Myocyte (in vitro differentiated cells): ENCODE measurements at regions not wholly inside any gene's neighbourhood (a gene's known extent, or its start where the extent isn't known, plus 50 kb on each side); places are given as distances from the start of the nearest gene placed in this dataset.

ENCODE experiments used
- DNase-seq: peaks from one replicate; pipeline ENCODE4 v3.0.0-alpha.2; 2012; ENCODE audit warnings: low read depth

DNA sequence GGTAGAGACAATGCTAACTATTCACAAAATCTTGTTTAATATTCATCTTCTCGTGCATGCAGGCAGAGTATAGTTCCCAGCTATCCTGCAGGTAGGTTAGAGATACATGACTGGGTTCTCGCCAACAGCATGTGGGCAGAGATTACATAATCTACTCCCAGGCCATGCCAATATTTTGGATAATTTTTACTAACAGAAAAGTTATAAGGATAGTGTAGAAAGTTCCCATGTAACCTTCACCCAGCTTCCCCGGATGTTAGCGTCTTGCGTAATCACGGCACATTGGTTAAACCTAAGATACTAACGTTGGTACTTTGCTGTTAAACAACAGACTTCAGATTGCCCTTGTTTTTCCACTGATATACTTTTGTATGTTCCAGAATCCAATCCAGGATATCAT is 215.5 kb upstream of the LARGE1 start:
- DNase-seq: no peak

- no peak for DNase-seq
Measured at GRCh38 chr22:34150023-34150422, 229.7 kb upstream of the LARGE1 start.

DNA sequence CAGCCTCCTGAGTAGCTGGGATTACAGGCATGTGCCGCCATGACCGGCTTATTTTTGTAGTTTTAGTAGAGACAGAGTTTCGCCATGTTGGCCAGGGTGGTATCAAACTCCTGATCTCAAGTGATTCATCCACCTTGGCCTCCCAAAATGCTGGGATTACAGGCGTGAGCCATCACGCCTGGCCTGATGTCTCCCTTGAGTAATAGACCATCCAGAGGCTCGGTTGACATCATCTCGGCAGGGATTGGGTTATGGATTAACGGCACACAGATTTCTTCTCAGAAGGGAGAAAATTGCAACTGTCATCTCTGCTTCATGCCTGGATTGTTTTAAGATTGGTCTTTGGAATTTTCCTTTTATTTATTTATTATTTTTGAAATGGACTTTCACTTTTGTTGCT is 239.2 kb upstream of the LARGE1 start:
- no peak for DNase-seq

DNA sequence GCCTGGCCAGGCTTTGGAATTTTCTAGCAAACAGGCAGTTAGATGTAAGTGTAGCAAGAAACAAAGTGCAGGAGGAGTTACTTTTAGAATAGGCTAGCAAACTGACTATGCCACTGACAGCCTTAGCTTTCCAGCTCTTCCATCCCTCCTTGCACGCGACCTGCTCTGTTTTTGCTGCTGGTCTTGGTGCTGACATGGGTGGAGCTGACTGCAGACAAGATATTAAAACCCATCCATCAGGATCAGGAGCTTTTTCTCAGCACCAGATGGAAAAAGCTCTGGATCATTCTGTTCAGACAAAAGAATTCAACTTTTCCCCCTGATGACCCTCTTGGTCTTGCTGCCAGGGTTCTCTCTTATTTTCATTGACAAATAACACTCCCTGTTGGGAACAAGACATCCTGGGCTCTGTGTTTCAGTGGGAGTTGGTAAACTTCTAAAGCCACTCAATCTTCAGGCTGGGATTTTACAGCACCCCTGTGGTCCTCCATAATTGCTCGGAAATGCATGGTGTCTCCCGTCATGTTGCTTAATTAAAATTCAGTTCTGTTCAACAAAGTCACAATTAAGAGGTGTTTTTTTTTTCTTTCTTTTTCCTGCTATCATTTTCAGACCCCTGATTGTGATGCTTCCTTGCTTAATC is 240.0 kb upstream of the LARGE1 start:
- DNase-seq: no peak

DNA sequence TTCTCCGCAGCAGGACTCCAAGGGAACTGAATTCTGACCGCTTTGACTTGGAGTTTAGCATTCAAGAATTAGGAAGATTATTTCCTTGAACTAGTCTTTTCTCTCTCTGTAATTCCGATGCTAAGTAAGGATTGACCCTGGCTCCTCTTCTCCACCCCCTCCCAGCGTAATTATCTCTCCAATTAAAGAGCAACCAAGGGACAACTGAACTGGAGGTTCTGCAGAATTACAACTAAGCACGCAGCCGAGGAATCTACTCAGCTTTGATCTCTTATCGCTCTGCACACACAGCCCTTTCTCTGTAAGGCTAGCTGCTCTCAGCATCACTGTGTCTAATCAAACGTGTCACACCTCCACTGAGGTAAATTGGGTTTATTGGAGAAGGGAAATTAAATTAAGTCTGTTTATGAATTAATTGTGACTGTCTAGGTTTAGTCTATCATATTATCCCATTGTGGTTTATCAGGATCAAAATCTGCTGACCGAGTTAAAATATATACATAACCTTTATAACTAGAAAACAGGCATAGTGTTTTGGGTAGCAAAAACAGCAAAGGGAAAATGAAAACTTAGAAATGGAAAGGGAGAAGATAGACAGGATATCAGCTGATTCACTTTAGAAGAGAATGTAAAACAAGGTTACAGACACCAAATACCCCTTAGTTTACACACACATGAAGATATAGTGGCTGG is 241.3 kb upstream of the LARGE1 start:
- no peak for DNase-seq

DNA sequence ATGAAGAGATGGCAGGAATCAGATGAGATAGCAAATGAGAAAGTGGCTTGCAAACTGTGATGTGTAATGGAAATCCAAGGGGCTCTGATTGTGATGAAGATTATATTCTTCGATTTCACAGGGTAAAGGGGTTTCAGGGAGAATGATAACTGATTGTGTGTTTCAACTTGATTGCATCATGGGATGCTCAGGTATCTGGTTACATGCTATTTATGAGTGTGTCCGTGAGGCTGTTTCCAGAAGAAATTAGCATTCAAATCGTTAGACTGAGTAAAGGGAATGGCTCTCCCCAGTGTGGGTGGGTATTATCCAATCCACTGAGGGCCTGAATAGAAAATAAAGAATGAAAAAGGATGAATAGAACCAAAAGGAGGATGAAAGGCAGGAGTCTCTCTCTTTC is 278.7 kb upstream of the LARGE1 start:
- DNase-seq: no peak

DNA sequence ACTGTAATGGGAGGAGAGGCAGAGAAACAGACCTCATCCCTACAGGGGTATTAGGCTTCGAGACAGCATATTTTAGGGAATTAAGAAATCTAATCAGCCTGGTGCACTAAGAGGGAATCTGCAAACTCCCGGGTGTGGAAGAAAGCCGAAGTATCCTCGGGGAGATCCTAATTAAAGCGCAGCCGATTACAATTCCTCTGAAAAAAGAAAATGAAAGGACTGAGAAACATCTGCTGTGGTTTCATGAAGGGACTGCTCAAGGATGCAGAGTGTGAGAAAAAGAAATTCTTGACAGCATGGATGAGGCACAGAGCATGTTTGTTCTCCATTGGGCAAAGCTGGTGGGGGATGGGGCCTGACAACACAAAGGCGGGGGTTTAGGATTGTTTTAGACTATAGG is 290.0 kb upstream of the LARGE1 start:
- DNase-seq: no peak

DNA sequence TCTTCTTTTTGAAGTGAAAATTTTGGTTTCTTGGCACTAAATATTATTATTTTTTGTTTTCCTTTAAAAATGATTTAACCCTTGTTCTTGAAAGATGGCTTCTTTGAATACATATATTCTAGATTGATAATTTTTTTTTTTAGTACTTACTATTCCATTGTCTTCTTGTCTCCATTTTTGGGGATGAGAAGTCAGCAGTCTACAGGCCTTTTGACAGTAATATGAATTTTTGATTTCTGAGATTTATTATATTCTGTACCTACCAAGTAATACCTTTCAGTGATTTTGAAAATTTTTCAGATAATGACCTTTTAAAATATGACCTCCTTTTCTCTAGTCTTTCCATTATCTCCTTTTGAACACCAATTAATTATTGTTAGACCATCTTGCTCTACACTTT is 294.1 kb upstream of the LARGE1 start:
- no peak for DNase-seq

DNA sequence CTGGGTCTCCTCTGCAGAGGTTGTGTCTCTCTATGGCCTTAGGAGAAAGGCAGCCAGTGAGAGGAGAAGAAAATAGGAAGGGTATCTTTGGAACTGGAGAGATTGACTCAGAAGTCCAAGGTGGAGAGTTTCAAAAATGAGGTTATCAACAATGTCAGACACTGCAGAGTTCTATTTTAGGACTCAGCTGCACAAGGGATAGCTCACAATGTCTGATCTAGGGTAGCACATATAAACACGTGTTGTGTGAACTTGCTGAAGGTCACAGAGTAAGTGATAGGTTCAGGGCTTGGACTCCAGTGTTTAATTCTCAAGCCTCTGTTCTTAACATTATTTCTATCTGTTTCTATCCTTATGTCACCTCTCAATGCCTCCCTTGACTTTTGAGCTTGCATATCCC is 305.0 kb upstream of the LARGE1 start:
- DNase-seq: no peak

- no peak for DNase-seq
Measured at GRCh38 chr22:34236527-34236926, 316.3 kb upstream of the LARGE1 start.

DNA sequence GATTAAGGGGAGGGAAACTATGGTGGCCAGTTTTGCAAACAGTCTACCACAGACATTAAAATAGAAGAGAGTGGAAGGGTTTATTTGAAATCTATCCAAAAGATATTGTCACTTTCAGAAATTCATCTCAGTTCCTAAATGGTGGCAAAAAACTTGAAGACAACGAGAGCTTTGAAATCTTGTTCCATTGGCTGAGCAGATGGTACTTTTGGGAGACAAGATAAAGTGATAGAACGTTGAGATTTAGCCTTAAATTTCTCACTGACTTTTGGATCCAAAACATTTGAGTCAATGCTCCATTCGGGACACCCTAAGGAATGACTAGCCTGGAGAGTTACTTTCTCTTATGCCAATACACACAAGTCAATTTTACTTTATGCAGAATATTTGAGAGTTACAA is 319.1 kb upstream of the LARGE1 start:
- DNase-seq: no peak

GRCh38 chr22:34243023-34243422 is 322.7 kb upstream of the LARGE1 start:
- no peak for DNase-seq

- no peak for DNase-seq
Measured at GRCh38 chr22:34255042-34255441, 334.8 kb upstream of the LARGE1 start.

- DNase-seq: peak; percentile 0
Measured at GRCh38 chr22:34278121-34278520, 357.8 kb upstream of the LARGE1 start.

- no peak for DNase-seq
Measured at GRCh38 chr22:34281738-34282137, 361.5 kb upstream of the LARGE1 start.

DNA sequence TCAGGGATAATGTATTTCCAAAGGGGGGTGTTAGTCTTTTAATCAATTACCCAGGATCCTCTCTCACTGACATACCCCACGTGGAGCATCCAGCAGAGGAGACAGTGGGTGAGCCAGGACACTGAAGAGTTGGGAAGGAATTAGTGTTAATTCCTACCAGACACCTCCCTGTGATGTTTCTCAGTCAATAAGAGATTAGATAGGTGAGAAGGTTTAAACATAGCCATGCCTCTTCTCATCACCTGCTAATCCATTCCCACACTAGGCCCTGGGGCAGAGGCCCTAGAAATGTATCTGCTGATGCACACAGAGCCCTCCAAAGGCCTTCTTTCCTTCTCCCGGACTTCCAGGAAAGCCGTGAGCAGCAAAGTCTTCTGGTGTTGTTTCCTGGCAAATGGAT is 363.6 kb upstream of the LARGE1 start:
- no peak for DNase-seq

- DNase-seq: no peak
Measured at GRCh38 chr22:34293324-34293723, 373.0 kb upstream of the LARGE1 start.

DNA sequence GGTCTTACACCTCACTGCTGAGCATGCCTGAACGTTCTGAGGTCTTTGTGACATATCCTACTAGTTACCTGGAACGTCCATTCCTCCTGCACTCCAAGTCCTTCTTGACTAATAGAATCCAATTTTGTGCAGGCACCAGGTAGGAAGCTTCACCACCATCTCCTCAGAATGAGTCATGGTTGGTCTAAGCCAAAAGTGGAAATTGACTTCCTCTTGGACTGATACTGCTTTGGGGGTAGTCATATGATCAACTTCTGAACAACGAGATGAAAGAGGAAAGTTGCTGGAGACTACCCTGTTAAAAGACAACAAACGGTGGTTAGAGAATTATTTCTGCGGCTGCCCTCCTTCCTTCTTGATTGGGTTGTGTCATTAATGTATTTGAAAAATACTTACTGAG is 374.2 kb upstream of the LARGE1 start:
- DNase-seq: no peak

DNA sequence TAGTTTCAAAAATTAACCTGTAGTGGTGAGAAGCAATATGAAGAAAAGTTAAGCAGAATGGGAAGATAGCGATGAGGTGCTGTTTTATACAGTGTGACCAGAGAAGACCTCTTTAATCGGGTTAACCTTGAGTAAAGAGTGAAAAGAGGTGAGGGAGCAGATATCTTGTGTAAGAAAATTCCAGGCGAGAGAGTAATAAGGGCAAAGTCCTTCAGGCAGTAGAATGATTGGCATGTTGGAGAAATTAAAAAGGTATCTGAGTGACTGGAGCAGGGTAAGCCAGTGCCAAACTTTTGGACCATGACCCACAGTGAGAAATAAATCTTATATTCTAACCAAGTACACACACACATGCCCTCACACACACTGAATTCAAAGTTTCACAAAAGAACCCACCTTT is 374.7 kb upstream of the LARGE1 start:
- DNase-seq: no peak

DNA sequence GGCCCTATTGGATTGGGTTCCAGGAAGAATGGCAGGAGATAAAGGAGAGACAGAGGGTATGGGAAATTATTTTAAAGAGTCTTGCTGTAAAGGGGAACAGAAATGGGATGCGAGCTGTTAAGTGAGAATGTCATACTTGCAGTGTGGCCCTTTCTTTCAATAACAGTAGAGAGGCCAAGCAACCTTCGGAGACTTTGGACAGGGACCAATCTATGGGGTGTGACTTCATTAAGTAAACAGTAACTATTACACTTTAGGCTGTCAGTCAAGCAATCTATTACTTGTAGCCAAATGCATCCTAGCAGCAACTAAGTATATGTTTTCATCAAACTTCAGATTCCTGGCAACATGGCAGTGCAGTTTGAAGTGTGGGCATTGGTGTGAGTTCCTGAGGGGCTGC is 376.2 kb upstream of the LARGE1 start:
- DNase-seq: no peak

DNA sequence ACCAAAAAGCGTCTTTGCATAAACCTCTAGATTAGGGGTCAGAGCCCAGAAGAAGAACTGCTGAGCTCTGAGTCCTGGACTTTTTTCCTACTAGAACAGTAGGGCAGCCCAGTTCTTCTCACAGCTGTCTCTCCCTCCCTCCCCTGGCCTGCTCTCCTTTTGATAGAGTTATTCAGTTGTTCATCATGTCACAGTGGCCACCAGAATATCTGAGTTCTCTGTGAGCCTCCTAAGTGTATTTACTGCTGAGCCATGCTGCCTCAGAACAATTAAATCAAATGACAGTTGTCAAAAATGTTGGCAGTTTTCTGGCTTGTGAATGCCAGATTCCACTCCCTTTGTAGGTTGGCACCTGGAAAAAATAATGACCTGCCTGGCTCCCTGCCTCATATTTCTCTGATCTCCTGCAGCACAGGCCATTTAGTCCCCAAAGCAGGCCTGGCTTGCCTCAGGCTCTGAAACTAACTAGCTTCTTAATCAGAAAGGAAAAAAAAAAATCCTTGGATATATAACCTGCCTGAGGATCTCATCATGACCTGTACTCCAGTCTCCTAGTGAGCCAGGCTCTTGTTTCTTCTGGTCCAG is 377.4 kb upstream of the LARGE1 start:
- no peak for DNase-seq

GRCh38 chr22:34299496-34299895 is 379.2 kb upstream of the LARGE1 start:
- DNase-seq: no peak

GRCh38 chr22:34301569-34301968 is 381.3 kb upstream of the LARGE1 start:
- no peak for DNase-seq
